Subcutaneous abdominal adipose tissue (tissue), 5 donors: ENCODE measurements at regions not wholly inside any gene's neighbourhood (a gene's known extent, or its start where the extent isn't known, plus 50 kb on each side); places are given as distances from the start of the nearest gene placed in this dataset.
"Not testable (repeated sequence)": the region's sequence is repeated elsewhere in the genome, so short reads cannot be mapped to it uniquely, and the experiment has no call there.

Source experiments
- H3K27ac ChIP-seq: one replicate; pipeline ENCODE4 v1.7.0; 2013; ENCODE audit warnings: low read depth, mild to moderate bottlenecking, inconsistent platforms, low read length, moderate library complexity
- H3K27me3 ChIP-seq, 5 donors: one replicate each; pipeline ENCODE4 v1.7.0; 2013; ENCODE audit warnings: low read length in 5 of 5, inconsistent platforms in 1 of 5; ENCODE audit not compliant: control insufficient read depth in 5 of 5, insufficient read depth in 4 of 5
- H3K36me3 ChIP-seq, 5 donors: one replicate each; pipeline ENCODE4 v1.7.0; 2013; ENCODE audit warnings: low read length in 5 of 5; ENCODE audit not compliant: control insufficient read depth in 5 of 5, insufficient read depth in 5 of 5
- H3K4me1 ChIP-seq, 5 donors: one replicate each; pipeline ENCODE4 v1.7.0; 2013; ENCODE audit warnings: low read length in 5 of 5, mild to moderate bottlenecking in 3 of 5, moderate library complexity in 1 of 5; ENCODE audit not compliant: control insufficient read depth in 5 of 5, insufficient read depth in 5 of 5
- H3K4me3 ChIP-seq, 5 donors: one replicate each; pipeline ENCODE4 v1.7.0; 2013; ENCODE audit warnings: low read length in 5 of 5, low read depth in 1 of 5
- H3K9ac ChIP-seq, 5 donors: one replicate each; pipeline ENCODE4 v1.7.0; 2013; ENCODE audit warnings: low read length in 5 of 5, mild to moderate bottlenecking in 4 of 5, moderate library complexity in 3 of 5
- H3K9me3 ChIP-seq, 5 donors: one replicate each; pipeline ENCODE4 v1.7.0; 2013; ENCODE audit warnings: low read length in 5 of 5; ENCODE audit not compliant: control insufficient read depth in 5 of 5
- donor health status: healthy.
- donor health status: healthy.
- donor health status: healthy.
- donor health status: healthy.
- donor health status: healthy.

DNA sequence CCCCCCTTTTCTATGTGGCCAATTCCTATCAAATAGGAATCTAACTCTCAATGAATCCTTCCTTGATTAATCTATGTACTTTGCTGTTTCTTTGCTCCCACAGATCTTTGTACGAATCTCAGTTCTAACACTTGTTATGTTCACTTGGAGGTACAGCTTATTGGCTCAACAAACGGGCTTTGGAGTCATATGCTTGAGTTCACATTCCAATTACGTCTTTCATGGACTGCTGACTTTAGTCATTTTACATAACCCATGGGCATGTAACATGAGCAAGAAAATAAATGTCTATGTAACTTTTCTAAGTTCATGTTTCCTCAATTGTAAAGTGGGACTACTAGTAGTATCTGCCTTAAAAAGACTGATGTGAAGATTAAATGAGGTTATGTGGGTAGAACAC lies 123.2 kb upstream of the TBC1D5 start:
- no peak overlapping the region for H3K9ac ChIP-seq
- no peak overlapping the region for H3K4me3 ChIP-seq
- H3K9me3 ChIP-seq, result no peaks in the 10 kb centered on the region
- H3K27me3 ChIP-seq, result no peaks in the 10 kb centered on the region
- H3K36me3 ChIP-seq, result no peaks in the 10 kb centered on the region
- no peaks in the 10 kb centered on the region for H3K4me1 ChIP-seq
- no peak overlapping the region for H3K27ac ChIP-seq

DNA sequence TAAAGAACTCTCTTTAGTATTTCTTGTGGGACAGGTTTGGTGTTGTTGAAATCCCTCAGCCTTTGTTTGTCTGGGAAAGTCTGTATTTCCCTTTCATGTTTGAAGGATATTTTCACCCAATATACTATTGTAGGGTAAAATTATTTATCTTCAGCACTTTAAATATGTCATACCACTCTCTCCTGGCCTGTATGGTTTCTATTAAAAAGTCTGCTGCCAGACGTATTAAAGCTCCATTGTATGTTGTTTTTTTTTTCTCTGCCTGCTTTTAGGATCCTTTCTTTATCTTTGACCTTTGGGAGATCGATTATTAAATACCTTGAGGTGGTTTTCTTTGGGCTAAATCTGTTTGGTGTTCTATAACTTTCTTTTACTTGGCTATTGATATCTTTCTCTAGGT lies 119.0 kb upstream of the TBC1D5 start:
- H3K4me3 ChIP-seq, result no peak overlapping the region
- H3K9ac ChIP-seq, result no peak overlapping the region
- no peaks in the 10 kb centered on the region for H3K4me1 ChIP-seq
- no peaks in the 10 kb centered on the region for H3K9me3 ChIP-seq
- H3K36me3 ChIP-seq, result no peaks in the 10 kb centered on the region
- H3K27me3 ChIP-seq, result no peaks in the 10 kb centered on the region
- H3K27ac ChIP-seq, result no peak overlapping the region

DNA sequence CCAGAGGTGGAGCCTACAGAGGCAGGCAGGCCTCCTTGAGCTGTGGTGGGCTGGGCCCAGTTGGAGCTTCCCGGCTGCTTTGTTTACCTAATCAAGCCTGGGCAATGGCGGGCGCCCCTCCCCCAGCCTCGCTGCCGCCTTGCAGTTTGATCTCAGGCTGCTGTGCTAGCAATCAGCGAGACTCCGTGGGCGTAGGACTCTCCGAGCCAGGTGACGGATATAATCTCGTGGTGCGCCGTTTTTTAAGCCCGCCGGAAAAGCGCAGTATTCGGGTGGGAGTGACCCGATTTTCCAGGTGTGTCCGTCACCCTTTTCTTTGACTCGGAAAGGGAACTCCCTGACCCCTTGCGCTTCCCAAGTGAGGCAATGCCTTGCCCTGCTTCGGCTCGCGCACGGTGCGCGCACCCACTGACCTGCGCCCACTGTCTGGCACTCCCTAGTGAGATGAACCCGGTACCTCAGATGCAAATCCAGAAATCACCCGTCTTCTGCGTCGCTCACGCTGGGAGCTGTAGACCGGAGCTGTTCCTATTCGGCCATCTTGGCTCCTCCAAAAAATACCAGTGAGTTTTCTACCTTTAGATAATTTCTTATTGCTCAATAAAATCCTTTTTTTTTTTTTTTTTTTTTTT lies 118.5 kb upstream of the TBC1D5 start:
- not testable (repeated sequence) for H3K27me3 ChIP-seq, H3K4me3 ChIP-seq, H3K36me3 ChIP-seq, H3K4me1 ChIP-seq, H3K9ac ChIP-seq, H3K9me3 ChIP-seq, H3K27ac ChIP-seq

DNA sequence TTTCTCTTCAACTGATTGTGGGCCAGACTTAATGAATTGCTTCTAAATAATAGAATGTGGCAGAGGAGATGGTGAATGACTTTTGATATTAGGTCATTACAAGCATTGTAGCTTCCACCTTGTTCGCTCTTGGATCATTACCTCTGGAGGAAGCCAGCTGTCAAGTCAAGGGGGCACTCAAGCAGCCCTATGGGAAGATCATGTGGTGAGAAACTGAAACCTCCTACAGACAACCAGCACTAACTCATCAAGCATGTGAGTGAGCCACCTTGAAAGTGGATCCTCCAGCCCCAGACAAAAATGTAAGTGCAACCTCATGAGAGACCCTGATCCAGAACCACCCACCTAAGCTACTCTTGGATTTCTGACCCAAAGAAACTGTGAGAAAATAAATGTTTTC lies 109.8 kb upstream of the TBC1D5 start:
- no peak overlapping the region for H3K9ac ChIP-seq
- no peaks in the 10 kb centered on the region for H3K36me3 ChIP-seq
- H3K27ac ChIP-seq, result no peak overlapping the region
- H3K4me3 ChIP-seq, result no peak overlapping the region
- no peaks in the 10 kb centered on the region for H3K4me1 ChIP-seq
- peaks cover 0 to 3% (median 0%) of the 10 kb centered on the region in 5 donors for H3K9me3 ChIP-seq
- no peaks in the 10 kb centered on the region for H3K27me3 ChIP-seq

DNA sequence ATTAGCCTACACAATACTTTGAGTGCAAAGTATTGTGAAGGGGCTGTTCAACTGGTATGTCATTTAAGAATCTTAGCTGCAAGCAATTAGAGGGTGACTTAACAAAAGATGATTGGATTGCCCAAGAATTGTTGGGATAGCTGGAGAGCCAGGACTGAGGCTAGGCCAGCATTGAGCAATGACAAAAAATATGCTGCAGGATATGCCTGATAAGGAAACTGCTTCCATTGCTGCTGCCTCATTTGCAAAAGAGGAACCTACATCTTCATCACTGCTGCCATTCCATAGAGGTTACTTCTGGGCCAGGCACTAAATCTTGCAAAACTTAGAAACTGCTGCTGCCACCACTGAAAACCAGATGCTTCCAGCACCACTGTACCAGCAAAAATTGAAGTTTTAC lies 108.0 kb upstream of the TBC1D5 start:
- Histone ChIP-seq H3K4me3 (no peak overlapping the region), H3K36me3 (no peaks in the 10 kb centered on the region), H3K4me1 (no peaks in the 10 kb centered on the region)

DNA sequence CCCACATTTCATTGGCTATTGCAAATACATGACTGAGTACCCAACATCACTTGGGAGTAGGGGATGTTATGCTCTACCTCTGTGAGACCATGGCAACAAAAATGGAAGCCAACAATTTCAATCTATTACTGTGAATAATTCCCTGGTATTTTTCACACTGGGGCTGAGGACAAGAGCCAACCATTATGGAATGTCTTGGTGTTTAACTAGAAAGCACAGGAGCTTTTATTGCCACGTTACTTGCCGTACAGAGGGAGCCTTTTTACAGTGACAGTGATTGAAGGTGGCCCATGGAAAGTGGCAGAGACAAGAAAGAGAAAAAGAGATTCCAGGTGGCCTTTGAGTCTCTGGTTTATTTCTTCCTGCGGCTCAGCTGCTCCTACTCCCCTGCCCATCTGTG lies 105.7 kb upstream of the TBC1D5 start:
- no peak overlapping the region for H3K4me3 ChIP-seq
- H3K9me3 ChIP-seq, result no peaks in the 10 kb centered on the region
- no peak overlapping the region for H3K9ac ChIP-seq
- no peak overlapping the region for H3K27ac ChIP-seq
- H3K27me3 ChIP-seq, result no peaks in the 10 kb centered on the region
- no peaks in the 10 kb centered on the region for H3K4me1 ChIP-seq
- H3K36me3 ChIP-seq, result no peaks in the 10 kb centered on the region

More for the DNA sequence above, 108.0 kb upstream of the TBC1D5 start:
- H3K9ac ChIP-seq, result no peak overlapping the region
- H3K9me3 ChIP-seq, result no peaks in the 10 kb centered on the region
- H3K27me3 ChIP-seq, result no peaks in the 10 kb centered on the region
- H3K27ac ChIP-seq, result no peak overlapping the region

DNA sequence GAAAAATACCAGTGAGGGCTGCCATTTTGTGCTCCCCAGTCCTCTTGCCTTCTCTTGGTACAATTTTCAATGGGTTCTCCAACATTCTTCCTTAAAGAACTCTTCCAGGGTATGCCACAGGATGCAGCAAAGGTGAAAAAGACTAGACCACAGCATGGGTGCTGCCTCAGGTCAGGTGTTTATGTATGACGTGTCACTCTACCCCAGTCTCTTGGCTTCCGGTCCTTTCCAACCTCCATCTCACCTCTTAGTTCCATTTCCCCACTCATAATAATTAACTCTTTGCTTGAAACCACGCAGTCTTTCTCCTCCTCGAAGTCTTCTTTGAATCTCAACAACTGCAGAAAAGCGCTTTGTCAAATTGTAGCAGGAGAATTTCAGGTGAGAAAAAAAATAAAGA lies 104.7 kb upstream of the TBC1D5 start:
- Histone ChIP-seq H3K36me3 (no peaks in the 10 kb centered on the region), H3K4me3 (no peak overlapping the region), H3K4me1 (no peaks in the 10 kb centered on the region), H3K27ac (no peak overlapping the region), H3K9me3 (no peaks in the 10 kb centered on the region), H3K9ac (no peak overlapping the region), H3K27me3 (no peaks in the 10 kb centered on the region)

DNA sequence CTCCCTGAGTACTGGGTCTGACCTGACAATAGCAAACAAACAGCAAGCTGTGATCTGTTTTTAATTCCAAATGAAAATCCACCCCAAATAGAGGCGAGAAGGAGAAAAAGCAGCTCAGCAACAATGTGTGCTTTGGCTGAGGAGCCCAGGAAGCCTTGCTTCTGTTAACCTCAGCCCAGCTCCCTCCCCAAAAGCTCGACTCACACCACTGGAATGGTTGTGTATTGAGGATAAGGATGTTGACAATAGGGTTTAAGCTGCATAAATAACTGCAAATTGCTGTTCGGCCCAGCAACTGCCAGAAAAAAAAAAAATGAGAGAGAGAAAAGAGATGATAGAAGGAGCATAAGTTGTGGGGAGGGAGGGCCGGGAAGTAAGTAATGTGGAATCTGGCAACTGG lies 104.0 kb upstream of the TBC1D5 start:
- Histone ChIP-seq H3K27ac (no peak overlapping the region), H3K4me1 (no peaks in the 10 kb centered on the region), H3K9ac (no peak overlapping the region), H3K4me3 (no peak overlapping the region), H3K27me3 (no peaks in the 10 kb centered on the region), H3K9me3 (no peaks in the 10 kb centered on the region), H3K36me3 (no peaks in the 10 kb centered on the region)

DNA sequence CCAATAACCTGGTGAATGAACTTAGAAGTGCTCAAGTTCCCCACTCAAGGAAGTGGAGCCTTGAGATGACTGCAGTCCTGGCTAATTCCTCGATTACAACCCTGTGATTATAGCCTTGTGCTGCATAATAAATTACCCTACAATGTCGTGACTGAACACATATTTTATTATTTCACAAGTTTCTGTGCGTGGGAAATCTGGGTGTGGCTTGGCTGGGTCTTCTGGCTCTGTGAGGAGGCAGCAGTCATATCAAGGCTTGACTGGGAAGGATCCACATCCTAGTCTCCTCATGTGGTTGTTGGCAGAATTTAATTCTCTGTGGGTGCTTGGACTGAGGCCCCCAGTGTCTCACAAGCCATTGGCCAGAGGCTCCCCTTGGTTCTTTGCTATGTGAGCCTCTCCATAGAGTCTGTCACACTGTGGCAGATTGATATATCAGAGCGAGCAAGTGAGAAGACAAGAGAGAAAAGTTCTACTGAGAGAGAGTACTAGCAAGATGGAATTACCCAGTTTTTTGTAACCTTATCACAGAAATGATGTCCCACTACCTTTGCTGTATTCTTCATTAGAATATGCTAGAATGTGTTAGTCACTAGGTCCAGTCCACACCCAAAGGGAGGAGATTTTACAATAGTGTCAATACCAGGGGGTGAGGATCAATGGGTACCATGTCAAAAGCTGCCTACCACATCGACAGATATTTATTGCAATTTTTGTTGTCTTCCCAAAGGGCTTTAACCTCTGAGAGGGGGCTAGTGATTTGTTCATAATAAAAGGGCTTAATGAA lies 102.8 kb upstream of the TBC1D5 start:
- H3K36me3 ChIP-seq, result no peaks in the 10 kb centered on the region
- no peak overlapping the region for H3K27ac ChIP-seq
- H3K9me3 ChIP-seq, result no peaks in the 10 kb centered on the region
- H3K9ac ChIP-seq, result no peak overlapping the region
- peaks cover 0 to 3% (median 0%) of the 10 kb centered on the region in 5 donors for H3K4me1 ChIP-seq
- peaks cover 0 to 2% (median 0%) of the 10 kb centered on the region in 5 donors for H3K27me3 ChIP-seq
- H3K4me3 ChIP-seq, result no peak overlapping the region

DNA sequence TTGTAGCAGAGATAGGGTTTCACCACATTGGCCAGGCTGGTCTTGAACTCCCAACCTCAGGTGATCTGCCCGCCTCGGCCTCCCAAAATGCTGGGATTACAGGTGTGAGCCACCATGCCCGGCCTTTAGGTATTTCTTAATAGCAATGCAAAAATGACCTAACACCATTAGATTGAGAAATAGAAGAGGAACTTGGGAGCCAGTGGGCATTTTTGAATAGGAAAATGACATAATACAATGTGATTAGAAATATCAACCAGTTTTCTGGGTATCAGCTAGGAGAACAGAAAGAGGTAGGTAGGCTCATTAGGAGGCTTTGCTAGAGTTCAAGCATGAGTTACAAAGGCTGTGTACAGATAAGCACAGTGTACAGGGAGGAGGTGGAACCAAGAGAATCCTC lies 101.8 kb upstream of the TBC1D5 start:
- peaks cover 0 to 2% (median 0%) of the 10 kb centered on the region in 5 donors for H3K27me3 ChIP-seq
- H3K27ac ChIP-seq, result no peak overlapping the region
- H3K4me3 ChIP-seq, result no peak overlapping the region
- H3K36me3 ChIP-seq, result no peaks in the 10 kb centered on the region
- no peak overlapping the region for H3K9ac ChIP-seq
- peaks cover 0 to 3% (median 0%) of the 10 kb centered on the region in 5 donors for H3K4me1 ChIP-seq
- no peaks in the 10 kb centered on the region for H3K9me3 ChIP-seq
